ENCODE measurements at regions not wholly inside any gene's neighbourhood (a gene's known extent, or its start where the extent isn't known, plus 50 kb on each side); places are given as distances from the start of the nearest gene placed in this dataset.
A peak's percentile ranks its signal among the peaks of the same experiment; 100 is the strongest.
"Not testable (repeated sequence)": the region's sequence is repeated elsewhere in the genome, so short reads cannot be mapped to it uniquely, and the experiment has no call there.

DNA sequence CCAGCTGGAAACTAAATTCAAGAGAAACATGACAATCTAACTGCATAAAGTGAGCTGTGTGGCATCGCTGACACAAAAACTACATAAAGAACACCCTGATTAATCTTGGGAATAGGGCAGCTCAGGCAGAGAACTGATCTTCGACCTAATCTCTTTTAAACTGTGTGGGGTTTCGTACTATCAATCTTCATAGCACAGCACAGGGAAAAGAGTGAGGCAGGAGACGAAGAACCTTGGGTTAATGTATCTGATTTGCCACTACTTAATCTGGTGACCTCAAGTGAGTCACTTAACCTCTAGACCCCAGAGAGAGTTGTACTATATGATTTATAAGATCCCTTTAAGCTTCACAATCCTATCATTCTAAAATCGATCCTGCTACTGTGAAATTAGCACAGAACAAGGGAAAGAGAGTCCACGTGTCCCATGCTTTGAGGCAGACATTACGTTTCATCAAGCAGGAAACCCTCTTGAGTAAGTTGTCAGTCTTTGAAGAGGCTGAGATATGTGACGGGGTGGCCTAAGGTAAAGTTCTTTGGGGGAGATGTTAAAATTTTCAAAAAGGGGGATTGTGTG lies 519.7 kb downstream of the SOCS6 start:
- Histone ChIP-seq H3K27me3 (no peaks in the 10 kb centered on the region), H3K4me2 (no peak overlapping the region), H3K9me3 (ENCODE audit: low read depth) (no peaks in the 10 kb centered on the region), H3K9ac (no peak overlapping the region), H3K4me3 (no peak overlapping the region), H3F3A (ENCODE audit: low read depth) (no peaks in the 10 kb centered on the region), H2AFZ (replicated peaks) (no peak overlapping the region), H3K27ac (no peak overlapping the region), H3K4me1 (no peaks in the 10 kb centered on the region), H3K36me3 (no peaks in the 10 kb centered on the region), H3K79me2 (ENCODE audit: low read depth) (no peaks in the 10 kb centered on the region), H4K20me1 (ENCODE audit: low read depth) (no peaks in the 10 kb centered on the region)
- Mint-ChIP-seq H3K27ac (no peak overlapping the region), H3K9me3 (no peaks in the 10 kb centered on the region), H3K27me3 (ENCODE audit: insufficient read depth, low read depth) (peaks cover 2% of the 10 kb centered on the region), H3K36me3 (no peaks in the 10 kb centered on the region), H3K4me3 (no peak overlapping the region), H3K4me1 (no peaks in the 10 kb centered on the region)
- TF ChIP-seq EZH2 (IDR thresholded peaks at IDR 0.05) (no peak), EZH2phosphoT487 (IDR thresholded peaks at IDR 0.05) (no peak)
- TF ChIP-seq, protein P1, sequence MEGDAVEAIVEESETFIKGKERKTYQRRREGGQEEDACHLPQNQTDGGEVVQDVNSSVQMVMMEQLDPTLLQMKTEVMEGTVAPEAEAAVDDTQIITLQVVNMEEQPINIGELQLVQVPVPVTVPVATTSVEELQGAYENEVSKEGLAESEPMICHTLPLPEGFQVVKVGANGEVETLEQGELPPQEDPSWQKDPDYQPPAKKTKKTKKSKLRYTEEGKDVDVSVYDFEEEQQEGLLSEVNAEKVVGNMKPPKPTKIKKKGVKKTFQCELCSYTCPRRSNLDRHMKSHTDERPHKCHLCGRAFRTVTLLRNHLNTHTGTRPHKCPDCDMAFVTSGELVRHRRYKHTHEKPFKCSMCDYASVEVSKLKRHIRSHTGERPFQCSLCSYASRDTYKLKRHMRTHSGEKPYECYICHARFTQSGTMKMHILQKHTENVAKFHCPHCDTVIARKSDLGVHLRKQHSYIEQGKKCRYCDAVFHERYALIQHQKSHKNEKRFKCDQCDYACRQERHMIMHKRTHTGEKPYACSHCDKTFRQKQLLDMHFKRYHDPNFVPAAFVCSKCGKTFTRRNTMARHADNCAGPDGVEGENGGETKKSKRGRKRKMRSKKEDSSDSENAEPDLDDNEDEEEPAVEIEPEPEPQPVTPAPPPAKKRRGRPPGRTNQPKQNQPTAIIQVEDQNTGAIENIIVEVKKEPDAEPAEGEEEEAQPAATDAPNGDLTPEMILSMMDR (IDR thresholded peaks at IDR 0.05) = no peak
- DNase-seq (ENCODE audit: low spot score) = no peak

DNA sequence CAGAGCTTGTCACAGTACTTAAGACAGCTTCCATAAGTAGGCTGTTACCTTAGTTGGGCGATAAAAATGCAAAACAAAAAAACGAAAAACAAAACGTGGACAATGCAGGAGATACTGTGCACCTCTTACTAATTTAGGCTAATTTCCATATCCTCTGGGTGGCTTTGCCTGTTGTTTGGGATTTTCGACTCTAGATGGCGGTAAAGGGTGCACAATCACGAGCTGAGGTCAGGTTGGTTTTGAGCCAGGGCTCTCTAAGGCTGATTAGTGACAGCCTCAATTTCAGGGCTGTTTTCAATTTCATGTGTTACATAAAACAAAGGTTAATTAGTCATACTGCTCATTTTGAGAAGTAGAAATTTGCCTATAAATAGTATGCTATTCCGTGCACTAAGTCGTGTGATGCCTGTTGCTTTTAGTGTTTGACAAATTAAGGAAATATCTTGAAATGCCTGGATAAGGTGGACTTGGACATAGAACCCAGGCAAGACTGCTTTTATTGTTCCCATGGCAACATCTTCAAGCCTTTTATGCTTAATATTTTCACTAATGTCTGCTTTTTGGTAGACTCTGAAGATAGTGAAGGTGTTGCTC lies 493.1 kb downstream of the SOCS6 start:
- H3K27ac ChIP-seq = no peak overlapping the region
- H3K9me3 ChIP-seq (ENCODE audit: low read depth) = no peaks in the 10 kb centered on the region
- H3K4me1 Mint-ChIP-seq = no peaks in the 10 kb centered on the region
- no peak overlapping the region for H3K4me2 ChIP-seq
- H3F3A ChIP-seq (ENCODE audit: low read depth) = no peaks in the 10 kb centered on the region
- no peaks in the 10 kb centered on the region for H3K4me1 ChIP-seq
- DNase-seq (ENCODE audit: low spot score) = peak; percentile 70
- no peaks in the 10 kb centered on the region for H3K36me3 ChIP-seq
- no peaks in the 10 kb centered on the region for H3K27me3 Mint-ChIP-seq (ENCODE audit: insufficient read depth, low read depth)
- no peak overlapping the region for H3K27ac Mint-ChIP-seq
- H3K36me3 Mint-ChIP-seq = no peaks in the 10 kb centered on the region
- no peak for TF ChIP-seq EZH2 (IDR thresholded peaks at IDR 0.05)
- TF ChIP-seq, protein P1 (IDR thresholded peaks at IDR 0.05) = peak; percentile 80
- TF ChIP-seq EZH2phosphoT487 (IDR thresholded peaks at IDR 0.05) = no peak
- no peaks in the 10 kb centered on the region for H3K79me2 ChIP-seq (ENCODE audit: low read depth)
- H4K20me1 ChIP-seq (ENCODE audit: low read depth) = no peaks in the 10 kb centered on the region
- no peak overlapping the region for H3K9ac ChIP-seq
- H3K9me3 Mint-ChIP-seq = no peaks in the 10 kb centered on the region
- no peak overlapping the region for H2AFZ ChIP-seq (replicated peaks)
- no peak overlapping the region for H3K4me3 ChIP-seq
- H3K4me3 Mint-ChIP-seq = no peak overlapping the region
- H3K27me3 ChIP-seq = no peaks in the 10 kb centered on the region

DNA sequence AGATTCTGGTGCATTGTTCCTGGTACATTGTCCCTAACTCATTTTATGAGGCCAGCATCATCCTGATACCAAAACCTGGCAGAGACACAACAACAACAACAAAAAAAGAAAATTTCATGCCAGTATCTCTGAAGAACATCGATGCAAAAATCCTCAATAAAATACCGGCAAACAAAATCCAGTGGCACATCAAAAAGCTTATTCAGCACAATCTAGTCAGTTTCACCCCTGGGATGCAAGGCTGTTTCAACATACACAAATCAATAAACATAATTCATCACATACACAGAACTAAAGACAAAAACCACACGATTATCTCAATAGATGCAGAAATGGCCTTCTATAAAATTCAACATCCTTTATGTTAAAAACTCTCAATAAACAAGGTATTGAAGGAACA lies 477.4 kb downstream of the SOCS6 start:
- not testable (repeated sequence) for H3K4me3 Mint-ChIP-seq; H3K9me3 Mint-ChIP-seq; H2AFZ ChIP-seq (replicated peaks)

DNA sequence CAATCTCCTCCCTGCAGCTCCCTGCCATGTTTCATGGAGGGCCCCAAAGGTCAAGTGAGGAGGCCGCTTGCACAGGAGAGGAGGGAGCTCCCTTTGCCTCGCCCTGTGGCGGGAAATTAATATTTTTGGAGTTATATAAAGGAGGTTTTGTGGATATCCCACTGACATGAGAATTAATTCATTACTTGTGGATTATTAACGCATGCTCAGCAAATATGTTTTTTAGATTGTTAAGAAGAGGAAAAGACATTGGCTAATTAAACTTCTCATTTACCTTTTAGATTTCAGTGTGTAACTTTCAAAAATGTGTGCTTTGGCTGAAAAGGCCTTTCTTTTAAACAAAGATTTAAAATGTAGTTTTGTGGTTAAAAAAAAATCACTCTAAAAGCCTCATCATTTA lies 474.0 kb downstream of the SOCS6 start:
- Mint-ChIP-seq H3K9me3 (peaks cover 3% of the 10 kb centered on the region), H3K4me1 (peaks cover 3% of the 10 kb centered on the region), H3K4me3 (no peak overlapping the region), H3K36me3 (no peaks in the 10 kb centered on the region), H3K27me3 (ENCODE audit: insufficient read depth, low read depth) (no peaks in the 10 kb centered on the region), H3K27ac (no peak overlapping the region)
- Histone ChIP-seq H3K4me1 (peaks cover 12% of the 10 kb centered on the region), H3K4me3 (no peak overlapping the region), H4K20me1 (ENCODE audit: low read depth) (no peaks in the 10 kb centered on the region), H3K9ac (no peak overlapping the region), H3K79me2 (ENCODE audit: low read depth) (no peaks in the 10 kb centered on the region), H3F3A (ENCODE audit: low read depth) (no peaks in the 10 kb centered on the region), H3K4me2 (no peak overlapping the region), H3K36me3 (no peaks in the 10 kb centered on the region), H3K27me3 (no peaks in the 10 kb centered on the region), H3K9me3 (ENCODE audit: low read depth) (no peaks in the 10 kb centered on the region), H3K27ac (no peak overlapping the region), H2AFZ (replicated peaks) (no peak overlapping the region)
- TF ChIP-seq EZH2 (IDR thresholded peaks at IDR 0.05) = no peak
- TF ChIP-seq, protein P1 (IDR thresholded peaks at IDR 0.05) = no peak
- DNase-seq (ENCODE audit: low spot score) = no peak

More for the DNA sequence above, 477.4 kb downstream of the SOCS6 start:
- H3K4me3 ChIP-seq; H4K20me1 ChIP-seq (ENCODE audit: low read depth); H3K36me3 Mint-ChIP-seq; H3K27me3 ChIP-seq; H3F3A ChIP-seq (ENCODE audit: low read depth); H3K9ac ChIP-seq; H3K36me3 ChIP-seq; DNase-seq (ENCODE audit: low spot score); H3K4me1 Mint-ChIP-seq; H3K27ac ChIP-seq; H3K27me3 Mint-ChIP-seq (ENCODE audit: insufficient read depth, low read depth); H3K4me2 ChIP-seq; H3K79me2 ChIP-seq (ENCODE audit: low read depth); H3K27ac Mint-ChIP-seq; H3K9me3 ChIP-seq (ENCODE audit: low read depth): not testable (repeated sequence)
- peaks cover 12% of the 10 kb centered on the region for H3K4me1 ChIP-seq
